Coronary artery (tissue), 2 donors: ENCODE measurements at regions not wholly inside any gene's neighbourhood (a gene's known extent, or its start where the extent isn't known, plus 50 kb on each side); places are given as distances from the start of the nearest gene placed in this dataset.

Experiments used
- DNase-seq: peaks from one replicate; pipeline ENCODE4 v3.0.0-alpha.2; 2017; ENCODE audit warnings: low spot score
- H3K27ac ChIP-seq, 2 donors: fragments of 200-600 bp; sonication (generic); one replicate each; pipeline ENCODE4 v1.5.1; 2016 to 2019
- H3K4me3 ChIP-seq: fragments of 200-600 bp; sonication (generic); 2 replicates; pipeline ENCODE4 v1.5.1; 2016; ENCODE audit warnings: mild to moderate bottlenecking, moderate library complexity
- CTCF ChIP-seq: fragments of 200-600 bp; sonication (generic); IDR thresholded peaks from one replicate; pipeline ENCODE4 v1.5.1; 2019; ENCODE audit warnings: antibody characterized with exemption

GRCh38 chr11:109735128-109735527 lies 313.1 kb downstream of the C11orf87 start:
- no peak overlapping the region for H3K27ac ChIP-seq
- no peak overlapping the region for H3K4me3 ChIP-seq
- TF ChIP-seq CTCF: no peak
- DNase-seq: no peak

- no peak overlapping the region for H3K4me3 ChIP-seq
- TF ChIP-seq CTCF: no peak
- DNase-seq: no peak
- no peak overlapping the region for H3K27ac ChIP-seq
These were observed 317.4 kb downstream of the C11orf87 start for GRCh38 chr11:109739379-109739778.

GRCh38 chr11:109745996-109746625 lies 324.1 kb downstream of the C11orf87 start:
- no peak overlapping the region for H3K27ac ChIP-seq
- TF ChIP-seq CTCF: no peak
- no peak overlapping the region for H3K4me3 ChIP-seq
- no peak for DNase-seq

GRCh38 chr11:109747839-109748238 lies 325.8 kb downstream of the C11orf87 start:
- no peak for TF ChIP-seq CTCF
- no peak for DNase-seq
- H3K27ac ChIP-seq: peak overlapping the region in 1 of 2 donors; percentile 15
- no peak overlapping the region for H3K4me3 ChIP-seq

- no peak overlapping the region for H3K27ac ChIP-seq
- TF ChIP-seq CTCF: no peak
- H3K4me3 ChIP-seq: no peak overlapping the region
- no peak for DNase-seq
These were observed 327.5 kb downstream of the C11orf87 start for GRCh38 chr11:109749476-109749875.

GRCh38 chr11:109750964-109751363 lies 329.0 kb downstream of the C11orf87 start:
- no peak overlapping the region for H3K4me3 ChIP-seq
- DNase-seq: no peak
- H3K27ac ChIP-seq: no peak overlapping the region
- no peak for TF ChIP-seq CTCF

- Histone ChIP-seq H3K4me3 (no peak overlapping the region), H3K27ac (no peak overlapping the region)
- DNase-seq: no peak
- TF ChIP-seq CTCF: no peak
These were observed 330.3 kb downstream of the C11orf87 start for GRCh38 chr11:109752212-109752825.
